CD14-positive monocyte (primary cell): ENCODE measurements at regions not wholly inside any gene's neighbourhood (a gene's known extent, or its start where the extent isn't known, plus 50 kb on each side); places are given as distances from the start of the nearest gene placed in this dataset.

Experiments
- DNase-seq, 3 donors: peaks; one replicate each; pipeline ENCODE4 v3.0.0-alpha.2; 2011 to 2022
- H2AFZ ChIP-seq: 2 replicates; pipeline ENCODE4 v1.6.0; 2012; ENCODE audit warnings: mild to moderate bottlenecking, low read depth, low read length, inconsistent platforms; ENCODE audit not compliant: insufficient read depth, poor library complexity, severe bottlenecking
- H3K27ac ChIP-seq, 2 donors: 1 replicate in 1 of 2; 2 replicates in 1 of 2; pipeline ENCODE4 v1.5.1; 2012 to 2013; ENCODE audit warnings: low read length in 2 of 2, control low read depth in 1 of 2, inconsistent platforms in 1 of 2, low read depth in 1 of 2, mild to moderate bottlenecking in 1 of 2
- H3K27me3 ChIP-seq, 2 donors: one replicate each; pipeline versions ENCODE4 v1.6.0 to v1.6.1; 2011 to 2013; ENCODE audit warnings: low read length in 2 of 2; ENCODE audit not compliant: control insufficient read depth in 2 of 2, insufficient read depth in 2 of 2
- H3K36me3 ChIP-seq, 2 donors: replicated peaks in 1 of 2; 1 replicate in 1 of 2; 2 replicates in 1 of 2; pipeline versions ENCODE4 v1.5.1 to v1.6.1; 2012 to 2013; ENCODE audit warnings: low read length in 2 of 2, control low read depth in 1 of 2, inconsistent platforms in 1 of 2, mild to moderate bottlenecking in 1 of 2; ENCODE audit not compliant: insufficient read depth in 2 of 2, control insufficient read depth in 1 of 2
- H3K4me1 ChIP-seq, 2 donors: 1 replicate in 1 of 2; 2 replicates in 1 of 2; pipeline versions ENCODE4 v1.5.1 to v1.6.1; 2012 to 2013; ENCODE audit warnings: low read length in 2 of 2, control low read depth in 1 of 2, inconsistent platforms in 1 of 2, mild to moderate bottlenecking in 1 of 2, moderate library complexity in 1 of 2; ENCODE audit not compliant: insufficient read depth in 2 of 2, control insufficient read depth in 1 of 2
- H3K4me2 ChIP-seq: replicated peaks from 2 replicates; pipeline ENCODE3; 2012; ENCODE audit warnings: low read length, moderate library complexity, mild to moderate bottlenecking; ENCODE audit not compliant: poor library complexity, severe bottlenecking; ENCODE audit errors: extremely low read depth
- H3K4me3 ChIP-seq, 3 experiments: fragments of 200-600 bp in 1 of 3; sonication (generic) in 1 of 3; replicated peaks in 1 of 3; 1 replicate in 2 of 3; 2 replicates in 1 of 3; pipeline ENCODE4 v1.5.1; 2011 to 2013; ENCODE audit warnings: low read length in 3 of 3, mild to moderate bottlenecking in 3 of 3, control low read depth in 2 of 3, low read depth in 2 of 3, inconsistent platforms in 1 of 3, moderate library complexity in 1 of 3
- H3K79me2 ChIP-seq: 2 replicates; pipeline ENCODE4 v1.6.0; 2012; ENCODE audit warnings: mild to moderate bottlenecking, control low read depth, inconsistent platforms, low read length, moderate library complexity; ENCODE audit not compliant: insufficient read depth
- H3K9ac ChIP-seq: 2 replicates; pipeline ENCODE4 v1.6.0; 2017; ENCODE audit warnings: low read length, mild to moderate bottlenecking; ENCODE audit not compliant: insufficient read depth, poor library complexity, severe bottlenecking
- H3K9me3 ChIP-seq, 2 donors: replicated peaks in 1 of 2; 1 replicate in 1 of 2; 2 replicates in 1 of 2; pipeline versions ENCODE4 v1.5.1 to v1.6.1; 2012 to 2013; ENCODE audit warnings: low read length in 2 of 2, control low read depth in 1 of 2; ENCODE audit not compliant: control insufficient read depth in 1 of 2, insufficient read depth in 1 of 2
- H4K20me1 ChIP-seq: 2 replicates; pipeline ENCODE4 v1.6.0; 2012; ENCODE audit warnings: mild to moderate bottlenecking, low read length, control low read depth, moderate library complexity; ENCODE audit not compliant: insufficient read depth
- H3K27ac Mint-ChIP-seq, 7 donors: one replicate each; pipeline ENCODE4 v1.8.0; 2020; ENCODE audit warnings: mild to moderate bottlenecking in 7 of 7, mixed read lengths in 7 of 7, moderate library complexity in 6 of 7, inconsistent platforms in 2 of 7
- H3K27me3 Mint-ChIP-seq, 3 donors: one replicate each; pipeline ENCODE4 v1.8.0; 2021 to 2022; ENCODE audit warnings: low read depth in 3 of 3, mild to moderate bottlenecking in 3 of 3, mixed read lengths in 3 of 3, moderate library complexity in 3 of 3, inconsistent platforms in 1 of 3
- H3K36me3 Mint-ChIP-seq, 2 donors: one replicate each; pipeline ENCODE4 v1.8.0; 2020; ENCODE audit warnings: mixed read lengths in 2 of 2, inconsistent platforms in 1 of 2, mild to moderate bottlenecking in 1 of 2
- H3K4me1 Mint-ChIP-seq: one replicate; pipeline ENCODE4 v1.8.0; 2020; ENCODE audit warnings: mild to moderate bottlenecking, mixed read lengths
- H3K4me3 Mint-ChIP-seq, 2 donors: one replicate each; pipeline ENCODE4 v1.8.0; 2020; ENCODE audit warnings: mild to moderate bottlenecking in 2 of 2, mixed read lengths in 2 of 2, moderate library complexity in 1 of 2
- H3K9me3 Mint-ChIP-seq, 7 donors: one replicate each; pipeline ENCODE4 v1.8.0; 2020 to 2022; ENCODE audit warnings: mixed read lengths in 7 of 7, mild to moderate bottlenecking in 6 of 7, moderate library complexity in 6 of 7, inconsistent platforms in 2 of 7
- WGBS: methylation state at CpG from one replicate; pipeline ENCODE4 v1.1.5; 2013; ENCODE audit warnings: missing lambda C conversion rate; ENCODE audit not compliant: insufficient coverage; 5-methylcytosine and 5-hydroxymethylcytosine counted together
- intact Hi-C, 2 donors: fragments of 100-400 bp; cut with micrococcal nuclease; formaldehyde crosslinking; loops; one replicate each; pipeline versions ENCODE4 v1.15.0 to v1.15.1; 2023
- TF ChIP-seq, protein P1 (sequence below): fragments of 200-600 bp; IDR thresholded peaks from one replicate; pipeline ENCODE4 v1.8.0; 2022; ENCODE audit warnings: antibody characterized with exemption, mild to moderate bottlenecking

DNA sequence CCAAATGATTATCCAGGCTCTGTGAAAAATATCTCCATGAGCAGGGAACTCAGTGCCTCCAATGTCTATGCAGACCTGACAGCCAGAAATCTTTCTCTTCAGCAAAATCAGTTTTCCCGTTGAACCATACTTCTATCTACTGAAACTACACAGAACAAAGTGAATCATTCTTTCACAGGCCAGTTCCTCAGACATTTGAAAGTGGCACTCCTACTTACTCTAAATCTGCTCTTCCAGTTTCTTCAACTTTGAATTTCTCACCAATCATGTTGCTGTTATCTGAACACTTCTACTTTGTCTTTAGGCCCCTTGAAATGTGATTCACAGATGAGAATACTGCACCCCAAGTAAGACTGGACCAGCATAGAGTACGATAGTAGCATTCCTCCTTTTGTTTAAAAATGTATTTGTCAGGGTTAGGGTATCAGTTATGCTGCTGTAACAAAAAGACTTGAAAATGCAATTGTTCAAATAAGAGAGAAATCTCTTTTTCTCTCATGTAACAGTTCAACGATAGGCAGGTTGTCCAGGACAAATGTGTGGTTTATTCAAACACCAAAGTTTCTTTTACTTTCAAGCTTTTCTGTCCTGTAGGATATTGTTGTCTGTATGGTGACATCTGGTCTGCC, 210.6 kb upstream of the KLF3 start:
- no peak for DNase-seq
- Histone ChIP-seq H3K79me2 (no peaks in the 10 kb centered on the region), H3K4me2 (no peak overlapping the region), H3K36me3 (no peaks in the 10 kb centered on the region), H4K20me1 (no peaks in the 10 kb centered on the region), H3K9ac (no peak overlapping the region), H3K9me3 (peaks cover 0 to 10% of the 10 kb centered on the region in 2 donors), H3K4me1 (no peaks in the 10 kb centered on the region), H3K4me3 (no peak overlapping the region), H2AFZ (no peak overlapping the region), H3K27ac (no peak overlapping the region), H3K27me3 (no peaks in the 10 kb centered on the region)
- H3K9me3 Mint-ChIP-seq, result peaks cover 6 to 12% (median 9%) of the 10 kb centered on the region in 7 donors
- TF ChIP-seq, protein P1, sequence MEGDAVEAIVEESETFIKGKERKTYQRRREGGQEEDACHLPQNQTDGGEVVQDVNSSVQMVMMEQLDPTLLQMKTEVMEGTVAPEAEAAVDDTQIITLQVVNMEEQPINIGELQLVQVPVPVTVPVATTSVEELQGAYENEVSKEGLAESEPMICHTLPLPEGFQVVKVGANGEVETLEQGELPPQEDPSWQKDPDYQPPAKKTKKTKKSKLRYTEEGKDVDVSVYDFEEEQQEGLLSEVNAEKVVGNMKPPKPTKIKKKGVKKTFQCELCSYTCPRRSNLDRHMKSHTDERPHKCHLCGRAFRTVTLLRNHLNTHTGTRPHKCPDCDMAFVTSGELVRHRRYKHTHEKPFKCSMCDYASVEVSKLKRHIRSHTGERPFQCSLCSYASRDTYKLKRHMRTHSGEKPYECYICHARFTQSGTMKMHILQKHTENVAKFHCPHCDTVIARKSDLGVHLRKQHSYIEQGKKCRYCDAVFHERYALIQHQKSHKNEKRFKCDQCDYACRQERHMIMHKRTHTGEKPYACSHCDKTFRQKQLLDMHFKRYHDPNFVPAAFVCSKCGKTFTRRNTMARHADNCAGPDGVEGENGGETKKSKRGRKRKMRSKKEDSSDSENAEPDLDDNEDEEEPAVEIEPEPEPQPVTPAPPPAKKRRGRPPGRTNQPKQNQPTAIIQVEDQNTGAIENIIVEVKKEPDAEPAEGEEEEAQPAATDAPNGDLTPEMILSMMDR, result no peak
- peaks cover 0 to 1% (median 0%) of the 10 kb centered on the region in 3 donors for H3K27me3 Mint-ChIP-seq
- no peak overlapping the region for H3K27ac Mint-ChIP-seq
- intact Hi-C loops, result no loop called here
- no peaks in the 10 kb centered on the region for H3K36me3 Mint-ChIP-seq
- WGBS, result 90% methylated on average over 1 of the region's 3 CpGs
- no peak overlapping the region for H3K4me3 Mint-ChIP-seq
- H3K4me1 Mint-ChIP-seq, result peaks cover 6% of the 10 kb centered on the region

DNA sequence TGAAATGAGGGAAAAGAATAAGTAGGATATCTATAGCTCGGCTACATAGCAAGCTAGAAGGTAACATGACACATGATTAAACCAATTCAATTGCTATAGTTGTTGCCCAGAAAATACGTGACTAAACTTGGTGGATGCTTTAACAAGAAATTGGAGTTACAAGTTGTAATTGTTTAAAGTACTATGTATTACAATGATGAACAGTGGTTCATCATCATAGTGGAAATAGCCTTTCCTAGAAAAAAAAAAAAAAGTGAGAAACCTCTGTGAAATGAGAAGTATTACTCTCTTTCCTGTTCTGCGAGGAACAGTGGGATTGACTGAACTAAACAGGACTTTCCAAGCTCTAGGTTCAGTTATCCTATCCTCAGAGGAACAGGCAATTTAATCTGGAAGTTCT, 209.7 kb upstream of the KLF3 start:
- no peak overlapping the region for H3K4me3 ChIP-seq
- H3K4me2 ChIP-seq, result no peak overlapping the region

More for the DNA sequence above, 209.7 kb upstream of the KLF3 start:
- Histone ChIP-seq H4K20me1 (no peaks in the 10 kb centered on the region), H3K27ac (no peak overlapping the region), H3K36me3 (no peaks in the 10 kb centered on the region), H3K9ac (no peak overlapping the region), H3K27me3 (no peaks in the 10 kb centered on the region), H3K79me2 (no peaks in the 10 kb centered on the region), H2AFZ (no peak overlapping the region), H3K4me1 (no peaks in the 10 kb centered on the region), H3K9me3 (peaks cover 0 to 2% of the 10 kb centered on the region in 2 donors)
- WGBS, result no CpG with 5 or more reads among the region's 3 CpGs
- intact Hi-C loops, result no loop called here
- Mint-ChIP-seq H3K9me3 (peaks cover under 1 to 5% (median 2%) of the 10 kb centered on the region in 7 donors), H3K27ac (no peak overlapping the region), H3K4me3 (no peak overlapping the region), H3K27me3 (peaks cover 0 to 1% (median 0%) of the 10 kb centered on the region in 3 donors), H3K36me3 (no peaks in the 10 kb centered on the region), H3K4me1 (peaks cover 6% of the 10 kb centered on the region)
- no peak for DNase-seq
- TF ChIP-seq, protein P1, result no peak
